DND-41 (cell line): ENCODE measurements at regions not wholly inside any gene's neighbourhood (a gene's known extent, or its start where the extent isn't known, plus 50 kb on each side); places are given as distances from the start of the nearest gene placed in this dataset.

Source experiments
- ATAC-seq: fragments of 200-7000 bp; cut with Tn5 transposase; 3 replicates; pipeline ENCODE4 v1.9.1; 2021; ENCODE audit warnings: low read depth; ENCODE audit not compliant: insufficient read depth
- DNase-seq: peaks from one replicate; pipeline ENCODE4 v3.0.0-alpha.2; 2020
- H2AFZ ChIP-seq: 2 replicates; pipeline ENCODE4 v1.6.0; 2012; ENCODE audit warnings: low read depth, low read length
- H3K27ac ChIP-seq: 2 replicates; pipeline ENCODE4 v1.5.1; 2012; ENCODE audit warnings: low read length, inconsistent platforms
- H3K27me3 ChIP-seq: fragments of 200-600 bp; sonication (generic); 2 replicates; pipeline ENCODE4 v1.6.0; 2012; ENCODE audit warnings: low read length, mild to moderate bottlenecking, inconsistent platforms; ENCODE audit not compliant: insufficient read depth, poor library complexity
- H3K36me3 ChIP-seq: 2 replicates; pipeline ENCODE4 v1.5.1; 2012; ENCODE audit warnings: low read length, inconsistent platforms; ENCODE audit not compliant: insufficient read depth
- H3K4me1 ChIP-seq: 2 replicates; pipeline ENCODE4 v1.5.1; 2012; ENCODE audit warnings: mild to moderate bottlenecking, low read length; ENCODE audit not compliant: insufficient read depth
- H3K4me2 ChIP-seq: 2 replicates; pipeline ENCODE4 v1.6.0; 2012; ENCODE audit warnings: mild to moderate bottlenecking, moderate library complexity, low read length, inconsistent platforms; ENCODE audit not compliant: insufficient read depth
- H3K4me3 ChIP-seq, 2 experiments: fragments of 200-600 bp in 1 of 2; shearing (Covaris generic) in 1 of 2; 2 replicates each; pipeline ENCODE4 v1.5.1; 2012 to 2016; ENCODE audit warnings: inconsistent platforms in 2 of 2, low read length in 2 of 2, mild to moderate bottlenecking in 2 of 2, low read depth in 1 of 2, moderate library complexity in 1 of 2
- H3K79me2 ChIP-seq: 2 replicates; pipeline ENCODE4 v1.6.0; 2012; ENCODE audit warnings: low read length, inconsistent platforms; ENCODE audit not compliant: insufficient read depth
- H3K9ac ChIP-seq: 2 replicates; pipeline ENCODE4 v1.6.0; 2012; ENCODE audit warnings: low read depth, mild to moderate bottlenecking, inconsistent platforms, low read length, moderate library complexity
- H3K9me3 ChIP-seq: 2 replicates; pipeline ENCODE4 v1.5.1; 2012; ENCODE audit warnings: low read length, moderate library complexity, mild to moderate bottlenecking, inconsistent platforms; ENCODE audit not compliant: insufficient read depth, severe bottlenecking
- H4K20me1 ChIP-seq: 2 replicates; pipeline ENCODE4 v1.6.0; 2012; ENCODE audit warnings: low read length; ENCODE audit not compliant: insufficient read depth
- EZH2 ChIP-seq: IDR thresholded peaks from 3 replicates; pipeline ENCODE4 v1.6.1; 2012; ENCODE audit warnings: borderline replicate concordance, low read depth, mild to moderate bottlenecking, moderate library complexity, low read length, inconsistent platforms; ENCODE audit not compliant: severe bottlenecking
- TF ChIP-seq, protein P1 (sequence below): IDR thresholded peaks from 2 replicates; pipeline ENCODE4 v1.5.1; 2012; ENCODE audit warnings: borderline replicate concordance, low read length, moderate library complexity, mild to moderate bottlenecking; ENCODE audit not compliant: poor library complexity, severe bottlenecking; ENCODE audit errors: extremely low read depth

DNA sequence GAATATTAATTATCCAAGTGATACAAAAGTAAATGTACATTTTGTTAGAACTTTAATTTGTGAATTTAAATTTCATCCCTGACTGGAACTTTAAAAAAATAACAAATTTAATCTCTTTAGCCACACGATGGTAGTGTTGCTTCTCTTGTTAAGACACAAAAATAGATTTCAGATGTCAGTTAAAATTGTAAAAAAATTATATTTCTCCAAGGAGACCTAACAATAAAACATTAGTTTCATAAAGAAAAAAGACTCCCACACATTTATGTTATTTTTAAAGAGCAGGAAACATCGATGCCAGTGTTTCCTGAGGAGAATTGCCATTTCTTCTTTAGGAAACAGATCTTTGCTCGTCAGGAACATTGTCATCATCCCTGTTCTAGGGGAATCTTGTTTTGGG, 74.0 kb upstream of the DEPDC1 start:
- H3K4me2 ChIP-seq = no peak overlapping the region
- no peaks in the 10 kb centered on the region for H3K9me3 ChIP-seq
- H3K79me2 ChIP-seq = no peaks in the 10 kb centered on the region
- DNase-seq (no peak), ATAC-seq (no peak)
- no peaks in the 10 kb centered on the region for H3K4me1 ChIP-seq
- no peak overlapping the region for H2AFZ ChIP-seq
- no peak overlapping the region for H3K9ac ChIP-seq
- no peak for TF ChIP-seq EZH2
- TF ChIP-seq, protein P1, sequence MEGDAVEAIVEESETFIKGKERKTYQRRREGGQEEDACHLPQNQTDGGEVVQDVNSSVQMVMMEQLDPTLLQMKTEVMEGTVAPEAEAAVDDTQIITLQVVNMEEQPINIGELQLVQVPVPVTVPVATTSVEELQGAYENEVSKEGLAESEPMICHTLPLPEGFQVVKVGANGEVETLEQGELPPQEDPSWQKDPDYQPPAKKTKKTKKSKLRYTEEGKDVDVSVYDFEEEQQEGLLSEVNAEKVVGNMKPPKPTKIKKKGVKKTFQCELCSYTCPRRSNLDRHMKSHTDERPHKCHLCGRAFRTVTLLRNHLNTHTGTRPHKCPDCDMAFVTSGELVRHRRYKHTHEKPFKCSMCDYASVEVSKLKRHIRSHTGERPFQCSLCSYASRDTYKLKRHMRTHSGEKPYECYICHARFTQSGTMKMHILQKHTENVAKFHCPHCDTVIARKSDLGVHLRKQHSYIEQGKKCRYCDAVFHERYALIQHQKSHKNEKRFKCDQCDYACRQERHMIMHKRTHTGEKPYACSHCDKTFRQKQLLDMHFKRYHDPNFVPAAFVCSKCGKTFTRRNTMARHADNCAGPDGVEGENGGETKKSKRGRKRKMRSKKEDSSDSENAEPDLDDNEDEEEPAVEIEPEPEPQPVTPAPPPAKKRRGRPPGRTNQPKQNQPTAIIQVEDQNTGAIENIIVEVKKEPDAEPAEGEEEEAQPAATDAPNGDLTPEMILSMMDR = no peak
- no peaks in the 10 kb centered on the region for H3K36me3 ChIP-seq
- peaks cover 4% of the 10 kb centered on the region for H3K27me3 ChIP-seq
- no peak overlapping the region for H3K4me3 ChIP-seq
- no peak overlapping the region for H3K27ac ChIP-seq
- H4K20me1 ChIP-seq = no peaks in the 10 kb centered on the region

DNA sequence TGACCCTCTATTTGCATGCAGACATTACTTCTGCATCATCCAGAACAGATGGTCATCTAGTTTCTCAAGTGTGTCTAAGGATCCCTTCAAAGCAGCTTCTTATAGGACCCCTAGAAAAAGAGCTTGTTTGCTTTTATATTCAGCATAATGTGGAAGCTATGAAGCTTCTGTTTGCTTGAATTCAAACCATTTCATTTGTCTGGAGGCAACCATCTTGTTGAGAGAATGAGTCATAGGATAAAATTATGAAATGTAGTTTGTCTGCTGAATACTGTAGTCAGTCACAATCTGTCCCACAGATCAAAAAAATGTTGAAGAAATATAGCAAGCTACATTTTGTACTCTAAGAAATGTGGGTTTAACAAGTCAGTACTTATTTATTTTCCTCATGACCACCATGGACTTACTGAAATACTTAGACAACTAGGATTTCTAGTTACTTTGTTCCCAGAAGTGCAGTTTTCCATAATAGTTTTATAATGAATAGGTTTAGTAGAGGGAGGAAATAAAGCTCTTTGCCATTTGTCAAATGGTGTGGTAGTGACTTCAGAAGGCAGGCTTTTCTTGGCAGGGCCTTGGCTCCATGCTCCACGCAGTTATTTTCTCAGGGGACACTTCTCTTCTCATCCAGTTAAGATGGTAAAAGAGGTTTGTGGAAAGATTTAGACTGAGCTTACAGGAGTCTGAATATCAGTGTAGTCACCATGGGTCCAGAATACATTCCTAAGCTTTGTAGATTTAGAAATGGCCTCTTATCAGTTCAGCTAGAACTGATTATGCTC, 74.8 kb upstream of the DEPDC1 start:
- no peaks in the 10 kb centered on the region for H3K9me3 ChIP-seq
- peaks cover 4% of the 10 kb centered on the region for H3K27me3 ChIP-seq
- H4K20me1 ChIP-seq = no peaks in the 10 kb centered on the region
- no peak for ATAC-seq
- H3K9ac ChIP-seq = no peak overlapping the region
- TF ChIP-seq, protein P1 = no peak
- no peak for TF ChIP-seq EZH2
- no peak overlapping the region for H3K27ac ChIP-seq
- H3K79me2 ChIP-seq = no peaks in the 10 kb centered on the region
- H3K4me2 ChIP-seq = no peak overlapping the region
- no peaks in the 10 kb centered on the region for H3K4me1 ChIP-seq
- no peak overlapping the region for H3K4me3 ChIP-seq
- no peak overlapping the region for H2AFZ ChIP-seq
- DNase-seq = no peak
- H3K36me3 ChIP-seq = no peaks in the 10 kb centered on the region

DNA sequence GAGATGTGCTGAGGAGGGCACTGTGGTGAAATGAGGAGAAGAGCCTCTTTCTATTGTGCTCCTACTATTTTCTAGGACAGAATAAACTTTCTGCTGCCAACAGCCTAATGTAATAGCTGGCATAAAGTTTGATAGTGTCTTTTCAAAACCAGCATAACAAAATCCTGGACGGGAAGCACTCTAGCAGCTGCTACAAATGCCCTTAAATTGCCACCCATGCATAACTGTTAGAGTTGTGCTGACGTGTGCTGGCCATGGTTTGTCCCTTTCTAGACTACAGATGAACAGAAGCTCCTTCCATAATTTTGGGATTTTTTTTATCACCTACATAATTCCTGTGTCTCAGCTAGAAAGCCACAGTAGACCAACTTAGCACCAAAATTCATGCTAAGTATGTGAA, 88.5 kb upstream of the DEPDC1 start:
- Histone ChIP-seq H3K9me3 (no peaks in the 10 kb centered on the region), H4K20me1 (no peaks in the 10 kb centered on the region), H3K27ac (no peak overlapping the region), H3K4me1 (no peaks in the 10 kb centered on the region), H3K9ac (no peak overlapping the region), H3K4me3 (no peak overlapping the region), H3K36me3 (no peaks in the 10 kb centered on the region), H3K27me3 (no peaks in the 10 kb centered on the region), H2AFZ (no peak overlapping the region), H3K79me2 (no peaks in the 10 kb centered on the region), H3K4me2 (no peak overlapping the region)
- TF ChIP-seq EZH2 = no peak
- TF ChIP-seq, protein P1 = no peak
- DNase-seq (no peak), ATAC-seq (no peak)
